ENCODE measurements at regions not wholly inside any gene's neighbourhood (a gene's known extent, or its start where the extent isn't known, plus 50 kb on each side); places are given as distances from the start of the nearest gene placed in this dataset.
A peak's percentile ranks its signal among the peaks of the same experiment; 100 is the strongest.

- no peak for FAIRE-seq
- no peak for DNase-seq
- H3K27me3 ChIP-seq (ENCODE audit: control insufficient read depth, insufficient read depth, low read length), result no peaks in the 10 kb centered on the region
- no peaks in the 10 kb centered on the region for H3K36me3 ChIP-seq (ENCODE audit: control insufficient read depth in 2 of 3, insufficient read depth in 3 of 3, low read length in 3 of 3)
- no peak overlapping the region for H3K27ac ChIP-seq (ENCODE audit: low read depth in 2 of 2, low read length in 2 of 2)
- H3K4me1 ChIP-seq (ENCODE audit: control insufficient read depth in 2 of 3, insufficient read depth in 2 of 3, low read depth in 1 of 3, low read length in 3 of 3), result no peaks in the 10 kb centered on the region
- intact Hi-C loops (cut with DNase I), result no loop called here
- no peaks in the 10 kb centered on the region for H3K9me3 ChIP-seq (ENCODE audit: control insufficient read depth in 2 of 3, insufficient read depth in 1 of 3, low read length in 3 of 3)
- H3K9ac ChIP-seq (ENCODE audit: low read length in 3 of 3), result no peak overlapping the region
- no peak overlapping the region for H3K4me3 ChIP-seq (ENCODE audit: low read length in 3 of 3)
- TF ChIP-seq CTCF (IDR thresholded peaks at IDR 0.05; ENCODE audit: borderline replicate concordance, extremely low read depth, insufficient read depth), result no peak
These were observed 510.0 kb downstream of the INSC start for GRCh38 chr11:15624701-15625100.

GRCh38 chr11:15625691-15626090 is 511.0 kb downstream of the INSC start:
- Histone ChIP-seq H3K4me1 (ENCODE audit: control insufficient read depth in 2 of 3, insufficient read depth in 2 of 3, low read depth in 1 of 3, low read length in 3 of 3) (no peaks in the 10 kb centered on the region), H3K4me3 (ENCODE audit: low read length in 3 of 3) (no peak overlapping the region), H3K27ac (ENCODE audit: low read depth in 2 of 2, low read length in 2 of 2) (no peak overlapping the region), H3K9ac (ENCODE audit: low read length in 3 of 3) (no peak overlapping the region), H3K27me3 (ENCODE audit: control insufficient read depth, insufficient read depth, low read length) (no peaks in the 10 kb centered on the region), H3K9me3 (ENCODE audit: control insufficient read depth in 2 of 3, insufficient read depth in 1 of 3, low read length in 3 of 3) (no peaks in the 10 kb centered on the region), H3K36me3 (ENCODE audit: control insufficient read depth in 2 of 3, insufficient read depth in 3 of 3, low read length in 3 of 3) (no peaks in the 10 kb centered on the region)
- FAIRE-seq (no peak), DNase-seq (no peak)
- intact Hi-C loops (cut with DNase I), result no loop called here
- TF ChIP-seq CTCF (IDR thresholded peaks at IDR 0.05; ENCODE audit: borderline replicate concordance, extremely low read depth, insufficient read depth), result no peak

- H3K4me3 ChIP-seq (ENCODE audit: low read length in 3 of 3), result no peak overlapping the region
- no peak for TF ChIP-seq CTCF (IDR thresholded peaks at IDR 0.05; ENCODE audit: borderline replicate concordance, extremely low read depth, insufficient read depth)
- no peak overlapping the region for H3K27ac ChIP-seq (ENCODE audit: low read depth in 2 of 2, low read length in 2 of 2)
- H3K36me3 ChIP-seq (ENCODE audit: control insufficient read depth in 2 of 3, insufficient read depth in 3 of 3, low read length in 3 of 3), result no peaks in the 10 kb centered on the region
- intact Hi-C loops (cut with DNase I), result no loop called here
- H3K9me3 ChIP-seq (ENCODE audit: control insufficient read depth in 2 of 3, insufficient read depth in 1 of 3, low read length in 3 of 3), result no peaks in the 10 kb centered on the region
- DNase-seq, result no peak
- no peak overlapping the region for H3K9ac ChIP-seq (ENCODE audit: low read length in 3 of 3)
- no peaks in the 10 kb centered on the region for H3K4me1 ChIP-seq (ENCODE audit: control insufficient read depth in 2 of 3, insufficient read depth in 2 of 3, low read depth in 1 of 3, low read length in 3 of 3)
- no peak for FAIRE-seq
- H3K27me3 ChIP-seq (ENCODE audit: control insufficient read depth, insufficient read depth, low read length), result no peaks in the 10 kb centered on the region
These were observed 512.8 kb downstream of the INSC start for GRCh38 chr11:15627560-15627959.

- Histone ChIP-seq H3K9me3 (ENCODE audit: control insufficient read depth in 2 of 3, insufficient read depth in 1 of 3, low read length in 3 of 3) (no peaks in the 10 kb centered on the region), H3K27me3 (ENCODE audit: control insufficient read depth, insufficient read depth, low read length) (no peaks in the 10 kb centered on the region), H3K4me3 (ENCODE audit: low read length in 3 of 3) (no peak overlapping the region), H3K4me1 (ENCODE audit: control insufficient read depth in 2 of 3, insufficient read depth in 2 of 3, low read depth in 1 of 3, low read length in 3 of 3) (no peaks in the 10 kb centered on the region), H3K36me3 (ENCODE audit: control insufficient read depth in 2 of 3, insufficient read depth in 3 of 3, low read length in 3 of 3) (no peaks in the 10 kb centered on the region), H3K9ac (ENCODE audit: low read length in 3 of 3) (no peak overlapping the region), H3K27ac (ENCODE audit: low read depth in 2 of 2, low read length in 2 of 2) (no peak overlapping the region)
- TF ChIP-seq CTCF (IDR thresholded peaks at IDR 0.05; ENCODE audit: borderline replicate concordance, extremely low read depth, insufficient read depth), result peak; percentile 36
- intact Hi-C loops (cut with DNase I), result no loop called here
- no peak for DNase-seq
- no peak for FAIRE-seq
These were observed 515.1 kb downstream of the INSC start for GRCh38 chr11:15629690-15630321.
